Caco-2 (cell line): ENCODE measurements at regions not wholly inside any gene's neighbourhood (a gene's known extent, or its start where the extent isn't known, plus 50 kb on each side); places are given as distances from the start of the nearest gene placed in this dataset.

Source experiments
- BruUV-seq: library from RNA; stranded (reverse); fragments of 400-500 nt; replicated peaks from 2 replicates; lab custom pipeline; 2021; lab: Mats Ljungman, UMichigan
- CTCF ChIA-PET: fragments of 300-600 bp; sonication (Branson Sonifier 250); formaldehyde crosslinking; loops from one replicate; lab custom pipeline; 2022; ENCODE audit warnings: antibody characterized with exemption; lab: Charles Lee
- POLR2A ChIA-PET: fragments of 300-600 bp; sonication (Branson Sonifier 250); formaldehyde crosslinking; loops from one replicate; lab custom pipeline; 2022; ENCODE audit warnings: antibody characterized with exemption; lab: Charles Lee
- DNase-seq, 2 experiments: peaks; one replicate each; pipeline versions ENCODE4 v3.0.0 to v3.0.0-alpha.2; 2020 to 2022
- H3K27me3 ChIP-seq: replicated peaks from 2 replicates; pipeline ENCODE4 v1.6.0; 2011; ENCODE audit warnings: low read length; ENCODE audit not compliant: control insufficient read depth, insufficient read depth
- H3K36me3 ChIP-seq: 2 replicates; pipeline ENCODE4 v1.5.1; 2011; ENCODE audit warnings: low read length; ENCODE audit not compliant: control insufficient read depth, insufficient read depth
- H3K4me1 ChIP-seq: fragments of 250-450 bp; sonication (Bioruptor Pico); 2 replicates; pipeline ENCODE4 v1.5.1; 2020; ENCODE audit warnings: mild to moderate bottlenecking
- H3K4me3 ChIP-seq: 2 replicates; pipeline ENCODE4 v1.5.1; 2011; ENCODE audit warnings: low read depth, mild to moderate bottlenecking, control low read depth, low read length
- H3K9me3 ChIP-seq: fragments of 250-450 bp; sonication (Bioruptor Pico); 2 replicates; pipeline ENCODE4 v1.5.1; 2020; ENCODE audit warnings: mild to moderate bottlenecking, moderate library complexity
- H3K27ac Mint-ChIP-seq: one replicate; pipeline ENCODE4 v1.8.0; 2022; ENCODE audit warnings: mixed read lengths; ENCODE audit not compliant: unreplicated experiment
- H3K27me3 Mint-ChIP-seq: one replicate; pipeline ENCODE4 v1.8.0; 2022; ENCODE audit warnings: mixed read lengths; ENCODE audit not compliant: insufficient read depth, unreplicated experiment
- H3K36me3 Mint-ChIP-seq: one replicate; pipeline ENCODE4 v1.8.0; 2022; ENCODE audit warnings: mild to moderate bottlenecking, mixed read lengths; ENCODE audit not compliant: insufficient read depth, unreplicated experiment
- H3K4me1 Mint-ChIP-seq: one replicate; pipeline ENCODE4 v1.8.0; 2022; ENCODE audit warnings: low read depth, mixed read lengths; ENCODE audit not compliant: unreplicated experiment
- H3K4me3 Mint-ChIP-seq: one replicate; pipeline ENCODE4 v1.8.0; 2022; ENCODE audit warnings: mild to moderate bottlenecking, moderate library complexity, mixed read lengths; ENCODE audit not compliant: unreplicated experiment
- H3K9me3 Mint-ChIP-seq: one replicate; pipeline ENCODE4 v1.8.0; 2022; ENCODE audit warnings: mixed read lengths; ENCODE audit not compliant: unreplicated experiment
- CTCF ChIP-seq, 2 experiments: fragments of 200-600 bp in 1 of 2; IDR thresholded peaks; 1 replicate in 1 of 2; 2 replicates in 1 of 2; pipeline versions ENCODE4 v1.5.1 to v1.8.0; 2011 to 2022; ENCODE audit warnings: antibody characterized with exemption in 1 of 2, control low read depth in 1 of 2, inconsistent platforms in 1 of 2, low read depth in 1 of 2, low read length in 1 of 2, mild to moderate bottlenecking in 1 of 2, moderate library complexity in 1 of 2; ENCODE audit not compliant: insufficient read depth in 1 of 2, severe bottlenecking in 1 of 2, unreplicated experiment in 1 of 2
- intact Hi-C: fragments of 100-400 bp; cut with micrococcal nuclease; formaldehyde crosslinking; loops from one replicate; pipeline ENCODE4 v1.10.0; 2022; ENCODE audit not compliant: unreplicated experiment

- Mint-ChIP-seq H3K36me3 (no peaks in the 10 kb centered on the region), H3K27ac (no peak overlapping the region), H3K9me3 (no peaks in the 10 kb centered on the region), H3K4me1 (no peaks in the 10 kb centered on the region), H3K27me3 (peaks cover 3% of the 10 kb centered on the region), H3K4me3 (no peak overlapping the region)
- no peaks in the 10 kb centered on the region for H3K9me3 ChIP-seq
- BruUV-seq, result no TSS peak
- no peaks in the 10 kb centered on the region for H3K27me3 ChIP-seq
- intact Hi-C loops, result no loop called here
- no peak for DNase-seq
- ChIA-PET CTCF (no interaction called here), POLR2A (no interaction called here)
- no peak overlapping the region for H3K4me3 ChIP-seq
- no peaks in the 10 kb centered on the region for H3K4me1 ChIP-seq
- no peaks in the 10 kb centered on the region for H3K36me3 ChIP-seq
- TF ChIP-seq CTCF (IDR thresholded peaks at IDR 0.05; ENCODE audit: insufficient read depth in 1 of 2, low read depth in 1 of 2, low read length in 1 of 2, severe bottlenecking in 1 of 2, unreplicated experiment in 1 of 2), result no peak
Observed at GRCh38 chr11:25779033-25779432, 552.9 kb upstream of the ANO3 start.

DNA sequence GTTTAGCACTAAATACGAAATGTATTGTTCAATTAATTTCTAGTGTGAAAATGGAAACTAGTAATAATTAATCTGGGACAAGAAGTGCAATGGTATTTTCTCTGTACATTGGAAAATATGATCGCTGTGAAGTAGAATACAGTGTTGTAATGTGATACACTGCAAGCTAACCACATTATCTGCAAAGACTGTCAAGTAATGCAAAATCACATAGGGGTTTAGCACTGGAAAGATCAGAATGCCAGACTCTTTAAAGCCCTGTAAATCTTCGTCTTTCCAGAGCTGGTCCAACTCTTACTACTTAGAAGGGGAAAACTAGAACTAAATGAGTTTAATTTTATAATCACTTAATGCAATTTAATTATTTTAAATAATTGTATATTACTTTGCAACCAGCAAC, 544.5 kb upstream of the ANO3 start:
- Histone ChIP-seq H3K9me3 (no peaks in the 10 kb centered on the region), H3K4me1 (no peaks in the 10 kb centered on the region), H3K27me3 (no peaks in the 10 kb centered on the region), H3K4me3 (no peak overlapping the region), H3K36me3 (no peaks in the 10 kb centered on the region)
- POLR2A ChIA-PET, result no interaction called here
- BruUV-seq, result no TSS peak
- Mint-ChIP-seq H3K4me3 (no peak overlapping the region), H3K9me3 (no peaks in the 10 kb centered on the region), H3K36me3 (no peaks in the 10 kb centered on the region), H3K4me1 (no peaks in the 10 kb centered on the region), H3K27ac (no peak overlapping the region), H3K27me3 (peaks cover 3% of the 10 kb centered on the region)
- DNase-seq, result no peak
- TF ChIP-seq CTCF (IDR thresholded peaks at IDR 0.05; ENCODE audit: insufficient read depth in 1 of 2, low read depth in 1 of 2, low read length in 1 of 2, severe bottlenecking in 1 of 2, unreplicated experiment in 1 of 2), result no peak
- CTCF ChIA-PET, result no interaction called here
- intact Hi-C loops, result no loop called here

- CTCF ChIA-PET, result no interaction called here
- peaks cover 3% of the 10 kb centered on the region for H3K27me3 Mint-ChIP-seq
- no peaks in the 10 kb centered on the region; the same call in 1 of the 2 replicates for H3K27me3 ChIP-seq
- no peak overlapping the region for H3K4me3 Mint-ChIP-seq
- H3K36me3 ChIP-seq, result no peaks in the 10 kb centered on the region
- POLR2A ChIA-PET, result no interaction called here
- H3K4me1 ChIP-seq, result no peaks in the 10 kb centered on the region
- no TSS peak for BruUV-seq
- intact Hi-C loops, result no loop called here
- no peaks in the 10 kb centered on the region for H3K4me1 Mint-ChIP-seq
- H3K9me3 ChIP-seq, result no peaks in the 10 kb centered on the region
- TF ChIP-seq CTCF (IDR thresholded peaks at IDR 0.05; ENCODE audit: insufficient read depth in 1 of 2, low read depth in 1 of 2, low read length in 1 of 2, severe bottlenecking in 1 of 2, unreplicated experiment in 1 of 2), result no peak
- H3K9me3 Mint-ChIP-seq, result no peaks in the 10 kb centered on the region
- no peak overlapping the region for H3K4me3 ChIP-seq
- no peak overlapping the region for H3K27ac Mint-ChIP-seq
- DNase-seq, result no peak
- H3K36me3 Mint-ChIP-seq, result no peaks in the 10 kb centered on the region
Observed at GRCh38 chr11:25790396-25790795, 541.5 kb upstream of the ANO3 start.
